ENCODE measurements at regions not wholly inside any gene's neighbourhood (a gene's known extent, or its start where the extent isn't known, plus 50 kb on each side); places are given as distances from the start of the nearest gene placed in this dataset.

DNA sequence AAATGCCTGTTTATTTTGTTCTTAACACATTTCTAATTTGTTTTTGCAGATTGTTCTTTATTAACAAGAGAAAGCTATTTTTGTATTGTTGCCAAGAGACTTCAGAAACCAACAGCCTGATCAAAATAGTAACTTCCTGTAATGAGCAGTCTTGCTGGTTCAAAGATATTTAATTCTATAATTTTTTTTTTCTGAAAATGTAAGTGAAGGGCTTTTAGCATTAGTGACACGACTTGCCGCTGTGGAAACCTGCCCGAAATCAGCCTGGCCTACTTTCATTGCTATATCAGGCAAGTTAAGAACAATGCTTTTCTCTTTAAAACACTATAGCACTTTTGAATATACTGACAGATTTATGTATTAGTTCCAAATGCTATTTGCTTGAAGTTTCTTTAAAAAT, 374.3 kb downstream of the EFNB2 start:
- no peak for DNase-seq

- DNase-seq = no peak
Measured at GRCh38 chr13:106159295-106160195, 375.9 kb downstream of the EFNB2 start.

- DNase-seq = no peak
Measured at GRCh38 chr13:106156468-106156867, 379.0 kb downstream of the EFNB2 start.

GRCh38 chr13:106155411-106155810, 380.1 kb downstream of the EFNB2 start:
- no peak for DNase-seq

GRCh38 chr13:106153876-106154275, 381.6 kb downstream of the EFNB2 start:
- DNase-seq = no peak

DNA sequence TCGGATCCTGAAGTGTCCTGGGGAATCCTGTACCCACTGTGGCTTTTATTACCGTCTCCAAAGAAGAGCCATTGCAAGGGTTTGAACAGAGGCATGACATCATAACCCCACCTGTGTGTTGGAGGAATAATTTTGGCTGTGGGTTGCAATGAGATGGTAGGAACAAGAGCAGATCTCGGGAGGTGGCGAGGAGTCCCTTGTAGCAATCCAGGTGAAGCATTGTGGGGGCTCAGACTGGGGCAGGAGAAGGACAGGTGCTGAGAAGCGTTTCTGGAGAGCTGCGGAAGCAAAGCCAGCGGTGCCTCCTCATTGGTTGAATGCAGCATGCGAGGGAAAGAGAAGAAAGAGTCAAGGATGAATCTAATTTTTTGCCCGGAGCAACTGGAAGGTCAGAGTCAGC, 382.4 kb downstream of the EFNB2 start:
- DNase-seq = no peak

DNA sequence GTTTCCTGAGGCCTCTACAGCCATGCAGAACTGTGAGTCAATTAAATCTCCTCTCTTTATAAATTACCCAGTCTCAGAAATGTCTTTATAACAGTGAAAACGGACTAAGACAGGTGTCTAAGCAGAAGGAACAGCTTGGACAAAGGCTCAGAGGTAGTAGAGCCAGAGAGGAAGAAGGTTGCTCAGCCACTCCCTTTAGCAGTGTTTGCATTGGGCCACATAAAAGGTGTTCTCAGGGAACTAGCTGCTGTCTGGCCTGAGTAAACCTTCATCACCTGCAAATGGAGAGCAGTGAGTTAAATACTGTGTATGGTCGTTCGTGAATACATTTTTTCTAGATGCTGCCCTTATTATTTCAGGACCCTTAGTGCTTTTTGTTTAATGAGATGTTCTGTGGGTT, 383.4 kb downstream of the EFNB2 start:
- DNase-seq = no peak

DNA sequence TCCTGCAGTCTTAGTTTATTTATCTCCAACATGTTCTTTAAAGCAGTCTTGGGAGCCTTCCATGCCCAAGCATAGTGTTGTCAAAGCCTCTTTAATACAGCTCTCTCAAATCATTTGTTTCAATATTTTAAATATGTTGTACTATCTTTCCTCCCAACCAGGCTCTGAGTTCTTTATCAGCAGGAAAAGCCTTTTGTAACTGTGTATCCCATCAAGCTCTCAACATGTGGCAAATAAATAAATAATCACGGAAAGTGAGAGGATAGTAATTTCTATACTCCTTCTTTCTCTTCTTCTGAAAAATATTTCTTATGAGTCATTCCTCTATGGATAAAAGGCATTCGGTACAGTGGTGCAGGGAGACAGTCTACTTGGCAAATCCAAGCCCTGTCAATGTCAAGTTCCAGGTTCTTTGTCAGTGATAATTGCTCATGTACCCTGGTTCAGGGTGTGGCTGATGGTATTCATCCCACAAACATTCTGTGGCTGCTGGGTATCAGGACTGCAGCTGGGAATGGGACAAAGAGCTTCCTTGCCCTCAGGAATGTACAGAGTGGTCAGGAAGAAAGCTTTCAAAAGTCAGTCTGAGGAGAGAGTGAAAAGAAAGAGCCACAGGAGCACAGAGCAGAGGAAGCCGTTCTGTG, 384.3 kb downstream of the EFNB2 start:
- no peak for DNase-seq

GRCh38 chr13:106145997-106146864, 389.2 kb downstream of the EFNB2 start:
- DNase-seq = no peak

- DNase-seq = no peak
Measured at GRCh38 chr13:106145070-106145469, 390.4 kb downstream of the EFNB2 start.

- no peak for DNase-seq
Measured at GRCh38 chr13:106143930-106144709, 391.3 kb downstream of the EFNB2 start.

- DNase-seq = no peak
Measured at GRCh38 chr13:106143392-106143791, 392.1 kb downstream of the EFNB2 start.

GRCh38 chr13:106140476-106140875, 395.0 kb downstream of the EFNB2 start:
- DNase-seq = no peak

DNA sequence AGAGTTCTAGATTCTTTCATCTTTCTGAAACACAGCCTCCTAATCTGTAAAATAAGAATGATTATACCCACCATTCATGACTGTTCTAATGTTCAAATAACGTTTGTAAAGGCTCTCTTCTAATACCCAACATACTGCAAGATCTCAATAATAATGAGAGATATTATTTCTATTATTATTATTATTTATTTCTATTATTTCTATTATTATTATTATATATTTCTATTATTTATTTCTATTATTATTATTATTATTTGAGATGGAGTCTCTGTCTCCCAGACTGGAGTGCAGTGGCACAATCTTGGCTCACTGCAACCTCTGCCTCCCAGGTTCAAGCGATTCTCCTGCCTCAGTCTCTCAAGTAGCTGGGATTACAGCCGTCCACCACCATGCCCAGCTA, 395.5 kb downstream of the EFNB2 start:
- no peak for DNase-seq

DNA sequence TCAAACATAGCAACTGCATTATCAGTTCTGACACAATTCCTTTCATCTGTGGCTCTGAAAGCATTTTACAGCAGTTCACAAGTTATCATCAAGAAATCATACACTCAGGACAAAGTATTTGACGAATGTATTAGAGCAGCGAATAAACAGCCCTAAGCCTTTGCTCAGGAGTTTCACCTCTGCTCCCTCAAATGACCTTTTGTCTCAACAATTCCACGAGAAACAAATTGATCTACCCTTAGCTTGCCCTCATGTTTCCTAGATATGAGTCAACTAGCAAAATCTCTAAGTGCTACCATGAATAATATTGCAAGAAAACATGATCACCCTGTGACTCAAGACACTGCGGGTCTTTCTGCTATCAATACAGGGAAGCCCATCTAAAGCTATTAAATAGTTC, 396.1 kb downstream of the EFNB2 start:
- no peak for DNase-seq

DNA sequence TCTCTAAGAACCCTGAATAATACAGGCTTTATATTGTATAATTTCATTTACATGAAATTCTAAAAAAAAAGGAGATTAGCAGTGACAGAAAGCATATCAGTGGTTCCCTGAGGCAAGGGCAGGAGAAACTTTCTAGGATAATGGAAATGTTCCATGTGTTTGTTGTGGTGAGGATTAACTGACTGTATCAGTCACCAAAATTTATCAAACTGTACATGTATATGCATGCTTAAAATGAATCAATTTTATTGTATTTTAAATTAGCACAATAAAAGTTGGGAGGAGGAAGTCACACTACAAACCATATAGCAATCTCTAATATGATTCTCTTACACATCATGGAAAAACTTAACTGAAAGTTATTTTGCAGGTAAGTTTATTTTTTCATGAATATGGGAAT, 396.8 kb downstream of the EFNB2 start:
- DNase-seq = no peak

DNA sequence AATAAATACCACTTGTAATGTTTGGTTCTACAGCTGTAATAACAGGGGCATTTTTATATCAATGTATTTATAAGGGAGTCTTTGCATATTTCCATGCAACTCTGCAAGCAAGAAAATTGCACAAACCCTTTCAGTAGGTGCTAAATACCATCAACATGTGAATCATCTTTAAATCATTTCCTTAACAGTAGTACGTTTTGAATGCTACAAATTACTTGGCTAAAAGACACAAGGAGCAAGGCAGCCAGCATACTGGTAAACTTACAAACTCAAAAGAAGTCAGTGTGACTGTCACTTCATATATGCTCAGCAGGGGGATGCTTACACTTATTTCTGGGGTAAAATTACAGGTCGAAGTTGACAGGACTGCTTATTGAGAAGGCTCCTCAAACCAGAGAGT, 402.4 kb downstream of the EFNB2 start:
- DNase-seq = no peak

GRCh38 chr13:106132216-106132615, 403.2 kb downstream of the EFNB2 start:
- no peak for DNase-seq

DNA sequence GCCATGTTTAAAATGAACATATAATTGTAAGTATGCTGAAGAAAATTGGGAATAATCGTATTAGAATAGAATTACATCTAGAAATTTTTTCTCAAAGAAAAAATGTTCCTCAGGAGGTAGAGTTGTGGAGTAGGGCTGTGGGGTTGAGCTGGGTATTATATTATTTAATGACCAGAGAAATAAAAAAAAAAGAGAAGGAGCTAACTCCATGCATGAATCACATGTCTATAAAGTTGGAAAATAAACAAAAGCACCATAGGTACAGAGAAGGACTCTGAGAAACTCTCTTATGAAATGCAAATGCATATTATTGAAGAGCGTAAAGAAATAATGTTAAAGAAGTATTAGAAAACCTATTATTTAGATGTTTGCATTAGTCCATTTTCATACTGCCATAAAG, 405.5 kb downstream of the EFNB2 start:
- DNase-seq = no peak

- no peak for DNase-seq
Measured at GRCh38 chr13:106129273-106129672, 406.2 kb downstream of the EFNB2 start.

DNA sequence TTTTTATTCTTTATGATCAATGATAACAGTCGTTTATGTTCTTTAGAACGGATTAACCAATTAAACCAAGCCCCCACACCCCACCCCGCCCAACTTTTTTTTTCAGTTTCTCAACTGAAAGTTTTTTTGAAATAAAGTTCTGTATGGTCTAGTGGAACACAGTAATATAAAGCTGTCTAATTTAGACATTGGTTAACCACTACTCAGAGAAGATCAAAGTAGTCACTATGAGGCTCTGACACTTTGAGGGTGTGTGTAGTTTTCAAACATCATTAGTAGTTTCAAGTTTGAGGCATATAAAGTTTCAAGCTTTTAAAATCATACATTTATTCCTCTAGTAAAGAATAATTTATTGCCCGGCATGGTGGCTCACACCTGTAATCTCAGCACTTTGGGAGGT, 413.2 kb downstream of the EFNB2 start:
- DNase-seq = no peak

GRCh38 chr13:106121173-106121754, 414.2 kb downstream of the EFNB2 start:
- DNase-seq = no peak

All from KG1 (cell line).